ENCODE measurements at regions not wholly inside any gene's neighbourhood (a gene's known extent, or its start where the extent isn't known, plus 50 kb on each side); places are given as distances from the start of the nearest gene placed in this dataset.

DNA sequence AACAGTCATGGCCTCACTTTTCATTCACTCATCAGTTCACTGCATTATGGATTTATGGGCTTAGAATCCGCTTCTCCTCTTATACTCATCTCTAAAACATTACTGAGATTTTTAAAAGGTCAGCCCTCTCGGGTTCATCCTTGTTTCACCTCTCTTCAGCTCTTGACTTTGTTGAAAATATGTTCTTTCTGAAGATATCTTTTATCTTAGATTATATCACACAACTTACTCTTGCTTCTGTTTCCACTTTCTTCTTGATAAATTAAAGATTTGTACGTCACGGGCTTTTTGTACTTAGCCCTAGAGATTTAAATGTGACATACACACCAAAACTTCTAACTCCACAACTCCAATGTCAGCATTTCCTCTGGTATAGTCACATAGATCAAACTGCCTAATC lies 342.5 kb upstream of the TMEM229A start:
- TF ChIP-seq, protein P1, sequence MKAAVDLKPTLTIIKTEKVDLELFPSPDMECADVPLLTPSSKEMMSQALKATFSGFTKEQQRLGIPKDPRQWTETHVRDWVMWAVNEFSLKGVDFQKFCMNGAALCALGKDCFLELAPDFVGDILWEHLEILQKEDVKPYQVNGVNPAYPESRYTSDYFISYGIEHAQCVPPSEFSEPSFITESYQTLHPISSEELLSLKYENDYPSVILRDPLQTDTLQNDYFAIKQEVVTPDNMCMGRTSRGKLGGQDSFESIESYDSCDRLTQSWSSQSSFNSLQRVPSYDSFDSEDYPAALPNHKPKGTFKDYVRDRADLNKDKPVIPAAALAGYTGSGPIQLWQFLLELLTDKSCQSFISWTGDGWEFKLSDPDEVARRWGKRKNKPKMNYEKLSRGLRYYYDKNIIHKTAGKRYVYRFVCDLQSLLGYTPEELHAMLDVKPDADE (IDR thresholded peaks at IDR 0.05), result no peak
- TF ChIP-seq EZH2 (IDR thresholded peaks at IDR 0.05; ENCODE audit: low read depth, unreplicated experiment) (no peak), POLR2AphosphoS5 (IDR thresholded peaks at IDR 0.05; ENCODE audit: low read depth) (no peak), CREB1 (CRISPR knock-in tag; IDR thresholded peaks at IDR 0.05; ENCODE audit: low read depth) (no peak)
- TF ChIP-seq, protein P2, sequence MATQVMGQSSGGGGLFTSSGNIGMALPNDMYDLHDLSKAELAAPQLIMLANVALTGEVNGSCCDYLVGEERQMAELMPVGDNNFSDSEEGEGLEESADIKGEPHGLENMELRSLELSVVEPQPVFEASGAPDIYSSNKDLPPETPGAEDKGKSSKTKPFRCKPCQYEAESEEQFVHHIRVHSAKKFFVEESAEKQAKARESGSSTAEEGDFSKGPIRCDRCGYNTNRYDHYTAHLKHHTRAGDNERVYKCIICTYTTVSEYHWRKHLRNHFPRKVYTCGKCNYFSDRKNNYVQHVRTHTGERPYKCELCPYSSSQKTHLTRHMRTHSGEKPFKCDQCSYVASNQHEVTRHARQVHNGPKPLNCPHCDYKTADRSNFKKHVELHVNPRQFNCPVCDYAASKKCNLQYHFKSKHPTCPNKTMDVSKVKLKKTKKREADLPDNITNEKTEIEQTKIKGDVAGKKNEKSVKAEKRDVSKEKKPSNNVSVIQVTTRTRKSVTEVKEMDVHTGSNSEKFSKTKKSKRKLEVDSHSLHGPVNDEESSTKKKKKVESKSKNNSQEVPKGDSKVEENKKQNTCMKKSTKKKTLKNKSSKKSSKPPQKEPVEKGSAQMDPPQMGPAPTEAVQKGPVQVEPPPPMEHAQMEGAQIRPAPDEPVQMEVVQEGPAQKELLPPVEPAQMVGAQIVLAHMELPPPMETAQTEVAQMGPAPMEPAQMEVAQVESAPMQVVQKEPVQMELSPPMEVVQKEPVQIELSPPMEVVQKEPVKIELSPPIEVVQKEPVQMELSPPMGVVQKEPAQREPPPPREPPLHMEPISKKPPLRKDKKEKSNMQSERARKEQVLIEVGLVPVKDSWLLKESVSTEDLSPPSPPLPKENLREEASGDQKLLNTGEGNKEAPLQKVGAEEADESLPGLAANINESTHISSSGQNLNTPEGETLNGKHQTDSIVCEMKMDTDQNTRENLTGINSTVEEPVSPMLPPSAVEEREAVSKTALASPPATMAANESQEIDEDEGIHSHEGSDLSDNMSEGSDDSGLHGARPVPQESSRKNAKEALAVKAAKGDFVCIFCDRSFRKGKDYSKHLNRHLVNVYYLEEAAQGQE (IDR thresholded peaks at IDR 0.05; ENCODE audit: unreplicated experiment), result no peak
- TF ChIP-seq, protein P3, sequence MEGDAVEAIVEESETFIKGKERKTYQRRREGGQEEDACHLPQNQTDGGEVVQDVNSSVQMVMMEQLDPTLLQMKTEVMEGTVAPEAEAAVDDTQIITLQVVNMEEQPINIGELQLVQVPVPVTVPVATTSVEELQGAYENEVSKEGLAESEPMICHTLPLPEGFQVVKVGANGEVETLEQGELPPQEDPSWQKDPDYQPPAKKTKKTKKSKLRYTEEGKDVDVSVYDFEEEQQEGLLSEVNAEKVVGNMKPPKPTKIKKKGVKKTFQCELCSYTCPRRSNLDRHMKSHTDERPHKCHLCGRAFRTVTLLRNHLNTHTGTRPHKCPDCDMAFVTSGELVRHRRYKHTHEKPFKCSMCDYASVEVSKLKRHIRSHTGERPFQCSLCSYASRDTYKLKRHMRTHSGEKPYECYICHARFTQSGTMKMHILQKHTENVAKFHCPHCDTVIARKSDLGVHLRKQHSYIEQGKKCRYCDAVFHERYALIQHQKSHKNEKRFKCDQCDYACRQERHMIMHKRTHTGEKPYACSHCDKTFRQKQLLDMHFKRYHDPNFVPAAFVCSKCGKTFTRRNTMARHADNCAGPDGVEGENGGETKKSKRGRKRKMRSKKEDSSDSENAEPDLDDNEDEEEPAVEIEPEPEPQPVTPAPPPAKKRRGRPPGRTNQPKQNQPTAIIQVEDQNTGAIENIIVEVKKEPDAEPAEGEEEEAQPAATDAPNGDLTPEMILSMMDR (conservative IDR thresholded peaks at IDR 0.05; ENCODE audit: low read depth in 2 of 2), result no peak

Data from GM23338 (cell line).